SU-DHL-6 (cell line): ENCODE measurements at regions not wholly inside any gene's neighbourhood (a gene's known extent, or its start where the extent isn't known, plus 50 kb on each side); places are given as distances from the start of the nearest gene placed in this dataset.

Experiments used
- CTCF ChIP-seq: fragments of 200-600 bp; sonication (generic); IDR thresholded peaks from one replicate; pipeline ENCODE4 v1.5.1; 2017; ENCODE audit warnings: antibody characterized with exemption, mild to moderate bottlenecking, low read length, moderate library complexity; ENCODE audit not compliant: insufficient read depth, poor library complexity, severe bottlenecking
- EZH2phosphoT487 ChIP-seq: fragments of 200-600 bp; sonication (generic), shearing (Covaris generic); conservative IDR thresholded peaks from 2 replicates; pipeline ENCODE4 v1.6.1; 2018; ENCODE audit warnings: mild to moderate bottlenecking, antibody characterized with exemption, low read length, moderate library complexity, mixed read lengths

GRCh38 chr16:54724346-54724925 lies 206.2 kb upstream of the IRX5 start:
- no peak for TF ChIP-seq CTCF
- TF ChIP-seq EZH2phosphoT487, result no peak
